ENCODE measurements at regions not wholly inside any gene's neighbourhood (a gene's known extent, or its start where the extent isn't known, plus 50 kb on each side); places are given as distances from the start of the nearest gene placed in this dataset.
A peak's percentile ranks its signal among the peaks of the same experiment; 100 is the strongest.
"Not testable (repeated sequence)": the region's sequence is repeated elsewhere in the genome, so short reads cannot be mapped to it uniquely, and the experiment has no call there.

- no peak for DNase-seq
Measured at GRCh38 chr6:26175428-26176181, 88.4 kb downstream of the HFE start.

GRCh38 chr6:26179675-26180074 lies 92.4 kb downstream of the HFE start:
- DNase-seq = no peak

- no peak for DNase-seq
Measured at GRCh38 chr6:26180346-26180745, 93.1 kb downstream of the HFE start.

- no peak for DNase-seq
Measured at GRCh38 chr6:26183237-26183580, 96.0 kb downstream of the HFE start.

- DNase-seq = no peak
Measured at GRCh38 chr6:26183581-26184366, 96.5 kb downstream of the HFE start.

- no peak for DNase-seq
Measured at GRCh38 chr6:26184367-26184891, 97.2 kb downstream of the HFE start.

DNA sequence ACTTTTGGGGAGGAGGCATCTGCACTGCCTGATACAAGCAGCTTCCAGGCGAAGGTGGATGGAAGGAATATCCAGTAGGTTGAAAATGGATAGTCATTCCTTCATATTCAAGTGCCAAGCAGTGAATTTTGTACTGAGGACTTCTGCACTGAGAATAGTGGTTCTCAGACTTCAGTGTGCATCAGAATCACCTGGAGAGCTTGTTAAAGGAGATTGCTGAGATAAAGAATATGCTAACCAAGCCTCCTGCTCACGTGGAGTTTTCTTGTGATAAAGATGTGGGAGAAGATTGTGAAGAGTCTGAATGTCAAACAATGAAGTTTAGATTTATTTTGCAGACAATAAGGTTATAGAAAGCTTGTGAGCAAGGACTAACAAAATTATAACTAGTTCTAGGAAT lies 97.8 kb downstream of the HFE start:
- DNase-seq = no peak

- no peak for DNase-seq
Measured at GRCh38 chr6:26185802-26186201, 98.6 kb downstream of the HFE start.

DNA sequence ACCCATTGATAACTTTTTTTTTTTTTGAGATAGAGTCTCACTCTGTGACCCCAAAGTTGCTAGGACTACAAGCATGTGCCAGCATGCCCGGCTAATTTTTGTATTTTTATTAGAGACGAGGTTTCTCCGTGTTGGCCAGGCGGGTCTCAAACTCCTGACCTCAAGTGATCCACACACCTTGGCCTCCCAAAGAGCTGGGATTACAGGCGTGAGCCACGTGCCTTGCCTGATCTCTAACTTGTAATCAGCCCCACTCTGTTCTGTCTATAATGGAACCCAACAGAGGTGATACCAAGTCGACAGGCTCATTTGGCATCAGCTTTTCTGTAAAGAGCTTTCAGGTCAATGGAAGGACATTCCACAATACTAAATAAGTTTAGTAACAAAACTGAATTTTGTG lies 99.4 kb downstream of the HFE start:
- no peak for DNase-seq

- no peak for DNase-seq
Measured at GRCh38 chr6:26187292-26187691, 100.1 kb downstream of the HFE start.

- no peak for DNase-seq
Measured at GRCh38 chr6:26187981-26188635, 100.9 kb downstream of the HFE start.

DNA sequence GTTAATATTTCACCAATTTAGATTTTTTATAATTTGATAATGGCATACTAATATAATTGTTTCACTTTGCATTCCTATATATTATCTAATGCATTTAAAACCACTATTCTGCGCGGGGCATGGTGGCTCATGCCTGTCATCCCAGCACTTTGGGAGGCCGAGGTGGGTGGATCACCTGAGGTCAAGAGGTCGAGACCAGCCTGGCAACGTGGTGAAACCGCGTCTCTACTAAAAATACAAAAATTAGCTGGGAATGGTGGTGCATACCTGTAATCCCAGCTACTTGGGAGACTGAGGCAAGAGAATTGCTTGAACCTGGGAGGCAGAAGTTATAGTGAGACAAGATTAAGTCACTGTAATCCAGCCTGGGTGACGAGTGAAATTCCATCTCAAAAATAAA lies 104.3 kb downstream of the HFE start:
- DNase-seq = not testable (repeated sequence)

GRCh38 chr6:26193467-26194328 lies 106.5 kb downstream of the HFE start:
- DNase-seq = no peak

DNA sequence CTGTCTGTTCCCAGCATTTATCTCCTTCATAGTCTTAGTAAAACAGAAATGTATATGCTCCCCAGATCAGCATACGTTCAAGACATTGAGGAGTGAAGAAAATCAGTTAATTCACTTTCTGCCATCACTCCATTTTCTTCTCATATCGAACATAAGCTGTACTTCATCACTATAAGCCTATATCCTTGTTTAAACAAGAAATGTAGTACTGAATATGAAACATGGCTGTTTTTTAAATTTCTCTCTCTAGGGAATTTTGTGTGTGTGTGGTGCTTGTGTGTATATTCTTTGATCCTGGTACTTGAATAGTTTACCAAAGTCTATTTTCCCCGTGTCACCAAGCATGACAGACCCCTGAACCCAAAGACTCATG lies 107.1 kb downstream of the HFE start:
- no peak for DNase-seq

DNA sequence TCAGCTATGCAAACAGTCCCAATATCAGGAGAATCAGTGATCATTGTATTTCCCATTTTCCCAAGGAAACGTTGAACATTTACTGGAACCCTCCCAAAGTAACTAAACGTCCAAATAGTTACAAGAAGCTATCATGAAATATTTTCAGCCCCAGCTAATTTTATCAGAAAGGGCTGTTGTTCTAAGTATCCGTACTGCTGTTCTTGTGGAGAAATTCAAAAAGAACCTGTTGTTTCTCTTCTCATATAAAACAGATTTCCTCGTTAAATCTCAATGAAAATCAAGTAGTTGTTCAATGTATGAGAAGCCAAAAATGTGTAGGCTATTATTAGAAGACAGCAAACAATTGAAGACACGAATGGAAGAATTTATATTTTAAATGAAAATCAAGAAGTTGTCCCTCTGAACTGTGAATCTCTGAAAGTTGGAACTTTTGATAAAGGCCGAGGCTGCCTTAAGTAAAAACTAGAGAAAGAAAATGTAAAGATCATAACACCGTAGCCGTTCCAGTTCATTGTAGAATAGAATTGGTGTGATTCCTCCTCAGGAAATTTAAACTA lies 107.7 kb downstream of the HFE start:
- DNase-seq = no peak

GRCh38 chr6:26195376-26195923 lies 108.2 kb downstream of the HFE start:
- DNase-seq = no peak

- DNase-seq = no peak
Measured at GRCh38 chr6:26195924-26196845, 109.0 kb downstream of the HFE start.

DNA sequence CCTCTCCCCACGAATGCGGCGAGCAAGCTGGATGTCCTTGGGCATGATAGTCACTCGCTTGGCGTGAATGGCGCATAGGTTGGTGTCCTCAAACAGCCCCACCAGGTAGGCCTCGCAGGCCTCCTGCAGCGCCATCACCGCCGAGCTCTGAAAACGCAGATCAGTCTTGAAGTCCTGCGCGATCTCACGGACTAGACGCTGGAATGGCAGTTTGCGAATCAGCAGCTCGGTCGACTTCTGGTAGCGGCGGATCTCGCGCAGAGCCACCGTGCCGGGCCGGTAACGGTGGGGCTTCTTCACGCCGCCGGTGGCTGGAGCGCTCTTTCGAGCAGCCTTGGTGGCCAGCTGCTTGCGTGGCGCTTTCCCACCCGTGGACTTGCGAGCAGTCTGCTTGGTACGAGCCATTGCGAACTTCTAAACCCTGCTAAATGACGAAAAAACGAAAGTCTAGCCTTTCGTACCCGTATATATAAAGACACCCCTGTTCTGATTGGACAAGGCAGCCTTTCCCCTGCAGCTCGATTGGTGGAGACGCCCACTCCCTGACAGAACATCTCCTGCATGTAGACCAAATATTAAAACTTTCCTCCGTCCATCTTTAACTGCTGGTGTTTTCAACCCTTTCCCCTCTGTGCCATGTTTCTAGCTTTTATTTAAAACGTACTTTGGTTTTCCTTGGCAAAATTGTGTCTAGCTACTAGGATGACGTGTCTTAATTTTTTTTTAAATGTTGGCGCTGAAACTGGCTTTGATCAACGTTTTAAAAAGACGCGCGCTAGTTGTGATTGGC lies 109.8 kb downstream of the HFE start:
- DNase-seq = peak; percentile 75

DNA sequence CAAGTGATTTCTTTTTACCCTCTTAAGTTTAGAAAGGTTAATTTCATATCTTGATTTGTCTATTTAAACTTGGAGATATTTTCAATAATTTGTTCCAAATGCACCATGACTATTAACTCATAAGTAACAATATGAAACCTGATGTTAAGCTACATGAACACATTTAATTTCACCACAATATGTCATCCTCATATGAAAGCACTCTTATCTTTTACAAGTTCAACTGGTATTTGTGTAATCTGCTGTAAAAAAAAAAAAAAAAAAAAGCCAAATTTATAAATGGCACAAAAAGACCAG lies 110.4 kb downstream of the HFE start:
- DNase-seq = peak; percentile 29

DNA sequence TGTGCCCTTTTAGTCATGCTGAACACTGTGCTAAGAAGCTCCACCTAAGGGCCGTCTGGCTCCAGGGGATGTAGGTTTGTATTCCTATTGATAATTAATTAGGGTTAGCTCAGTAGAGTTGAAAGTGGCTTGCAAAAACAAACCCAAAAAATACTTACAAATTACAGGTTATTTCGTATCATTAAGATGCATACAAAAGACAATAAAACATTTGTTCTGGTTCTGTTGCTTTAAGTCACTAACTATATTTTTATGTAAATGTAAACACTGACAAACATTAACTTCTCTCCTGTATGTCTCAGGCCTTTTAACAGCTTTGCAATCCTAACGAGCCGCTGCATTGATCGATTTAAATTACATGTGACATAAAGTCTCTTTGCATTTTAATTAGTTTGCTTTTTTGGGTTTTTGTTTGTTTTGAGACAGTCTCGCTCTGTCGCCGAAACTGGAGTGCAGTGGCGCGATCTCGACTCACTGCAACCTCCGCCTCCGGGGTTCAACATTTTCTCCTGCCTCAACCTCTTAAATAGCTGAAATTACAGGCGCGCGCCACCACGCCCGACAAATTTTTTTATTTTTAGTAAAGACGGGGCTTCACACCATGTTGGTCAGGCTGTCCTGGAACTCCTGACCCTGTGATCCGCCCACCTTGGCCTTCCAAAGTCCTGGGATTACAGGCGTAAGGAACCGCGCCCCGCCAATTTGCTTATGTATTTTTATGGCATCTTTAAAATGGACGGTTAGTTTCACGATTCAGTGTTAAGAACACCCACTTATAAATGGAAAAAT lies 110.9 kb downstream of the HFE start:
- no peak for DNase-seq

Data from NCI-H1092 (cell line).